ENCODE measurements at regions not wholly inside any gene's neighbourhood (a gene's known extent, or its start where the extent isn't known, plus 50 kb on each side); places are given as distances from the start of the nearest gene placed in this dataset.

DNA sequence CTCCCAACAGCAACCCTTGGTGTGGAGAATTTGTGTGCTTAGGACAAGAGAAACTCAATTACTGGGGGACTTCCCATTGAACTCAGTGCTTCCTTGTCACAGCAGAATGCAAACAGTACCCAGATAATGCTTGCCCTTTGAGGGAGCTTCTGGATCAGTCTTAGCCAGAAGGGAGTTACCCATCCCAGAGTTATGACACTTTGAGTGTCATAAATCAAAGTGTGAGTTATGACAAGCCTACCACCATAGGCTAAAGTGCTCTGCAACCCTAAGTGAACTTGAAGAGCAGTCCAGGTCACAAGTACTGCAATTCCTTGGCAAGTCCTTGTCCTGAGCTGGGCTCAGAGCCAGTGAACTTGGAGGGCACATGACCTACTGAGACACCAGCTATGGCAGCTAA lies 1513.9 kb upstream of the PCDH10 start:
- H3K4me3 ChIP-seq (ENCODE audit: control insufficient read depth in 2 of 3, extremely low read depth in 1 of 3, insufficient read depth in 2 of 3, low read depth in 1 of 3, low read length in 3 of 3), result no peak overlapping the region
- no peak overlapping the region for H2AFZ ChIP-seq (ENCODE audit: control insufficient read depth, low read length)
- H3K9ac ChIP-seq (ENCODE audit: control insufficient read depth, extremely low read depth, insufficient read depth, low read length), result no peak overlapping the region
- no peak overlapping the region for H3K27ac ChIP-seq (ENCODE audit: control insufficient read depth, insufficient read depth, low read length)
- dilution Hi-C loops (cut with MboI; ENCODE audit: extremely low pct_ligation_motif_present, low sequenced_read_pairs), result no loop called here
- H3K36me3 ChIP-seq (ENCODE audit: control insufficient read depth in 2 of 2, extremely low read depth in 1 of 2, insufficient read depth in 2 of 2, low read length in 2 of 2), result no peaks in the 10 kb centered on the region
- H3K4me2 ChIP-seq (ENCODE audit: control insufficient read depth, extremely low read depth, insufficient read depth, low read depth, low read length), result no peak overlapping the region
- H3K27me3 ChIP-seq (ENCODE audit: control insufficient read depth, extremely low read depth, insufficient read depth, low read length), result no peaks in the 10 kb centered on the region
- H3K4me1 ChIP-seq (ENCODE audit: control insufficient read depth, extremely low read depth, insufficient read depth, low read length), result no peaks in the 10 kb centered on the region
- no peaks in the 10 kb centered on the region for H3K9me1 ChIP-seq (ENCODE audit: control insufficient read depth, extremely low read depth, insufficient read depth, low read length)
- TF ChIP-seq, protein P1, sequence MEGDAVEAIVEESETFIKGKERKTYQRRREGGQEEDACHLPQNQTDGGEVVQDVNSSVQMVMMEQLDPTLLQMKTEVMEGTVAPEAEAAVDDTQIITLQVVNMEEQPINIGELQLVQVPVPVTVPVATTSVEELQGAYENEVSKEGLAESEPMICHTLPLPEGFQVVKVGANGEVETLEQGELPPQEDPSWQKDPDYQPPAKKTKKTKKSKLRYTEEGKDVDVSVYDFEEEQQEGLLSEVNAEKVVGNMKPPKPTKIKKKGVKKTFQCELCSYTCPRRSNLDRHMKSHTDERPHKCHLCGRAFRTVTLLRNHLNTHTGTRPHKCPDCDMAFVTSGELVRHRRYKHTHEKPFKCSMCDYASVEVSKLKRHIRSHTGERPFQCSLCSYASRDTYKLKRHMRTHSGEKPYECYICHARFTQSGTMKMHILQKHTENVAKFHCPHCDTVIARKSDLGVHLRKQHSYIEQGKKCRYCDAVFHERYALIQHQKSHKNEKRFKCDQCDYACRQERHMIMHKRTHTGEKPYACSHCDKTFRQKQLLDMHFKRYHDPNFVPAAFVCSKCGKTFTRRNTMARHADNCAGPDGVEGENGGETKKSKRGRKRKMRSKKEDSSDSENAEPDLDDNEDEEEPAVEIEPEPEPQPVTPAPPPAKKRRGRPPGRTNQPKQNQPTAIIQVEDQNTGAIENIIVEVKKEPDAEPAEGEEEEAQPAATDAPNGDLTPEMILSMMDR (optimal IDR thresholded peaks at IDR 0.05 in 1 of 3, IDR thresholded peaks at IDR 0.05 in 1 of 3, conservative IDR thresholded peaks at IDR 0.05 in 1 of 3; ENCODE audit: extremely low read depth in 1 of 3, insufficient read depth in 2 of 3, low read length in 3 of 3), result no peak
- TF ChIP-seq EZH2 (IDR thresholded peaks at IDR 0.05; ENCODE audit: low read length), result no peak
- DNase-seq (ENCODE audit: low read depth, low spot score) (no peak), FAIRE-seq (no peak)
- H4K20me1 ChIP-seq (ENCODE audit: control insufficient read depth, extremely low read depth, insufficient read depth, low read length), result no peaks in the 10 kb centered on the region
- no peaks in the 10 kb centered on the region for H3K79me2 ChIP-seq (ENCODE audit: control insufficient read depth, insufficient read depth, low read length)
- peaks cover 6% of the 10 kb centered on the region for H3K9me3 ChIP-seq (ENCODE audit: control insufficient read depth, low read depth, low read length)

DNA sequence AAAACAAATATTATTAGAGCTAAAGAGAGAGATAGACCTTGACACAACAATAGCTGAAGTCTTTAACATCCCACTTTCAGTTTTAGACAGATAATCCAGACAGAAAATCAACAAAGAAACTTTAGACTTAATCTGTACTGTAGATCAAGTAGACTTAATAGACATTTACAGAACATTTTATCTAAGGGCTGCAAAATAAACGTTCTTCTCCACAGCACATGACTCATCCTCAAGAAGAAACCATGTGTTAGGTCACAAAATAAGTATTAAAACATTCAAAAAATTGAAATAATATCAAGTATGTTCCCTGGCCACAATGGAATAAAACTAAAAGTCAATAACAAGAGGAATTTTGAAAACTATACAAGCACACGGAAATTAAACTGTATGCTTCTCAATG lies 1510.3 kb upstream of the PCDH10 start:
- H3K27me3 ChIP-seq (ENCODE audit: control insufficient read depth, extremely low read depth, insufficient read depth, low read length), result no peaks in the 10 kb centered on the region
- no peaks in the 10 kb centered on the region for H3K36me3 ChIP-seq (ENCODE audit: control insufficient read depth in 2 of 2, extremely low read depth in 1 of 2, insufficient read depth in 2 of 2, low read length in 2 of 2)
- H3K79me2 ChIP-seq (ENCODE audit: control insufficient read depth, insufficient read depth, low read length), result no peaks in the 10 kb centered on the region
- H4K20me1 ChIP-seq (ENCODE audit: control insufficient read depth, extremely low read depth, insufficient read depth, low read length), result no peaks in the 10 kb centered on the region
- no peaks in the 10 kb centered on the region for H3K9me3 ChIP-seq (ENCODE audit: control insufficient read depth, low read depth, low read length)
- no peak overlapping the region for H2AFZ ChIP-seq (ENCODE audit: control insufficient read depth, low read length)
- dilution Hi-C loops (cut with MboI; ENCODE audit: extremely low pct_ligation_motif_present, low sequenced_read_pairs), result no loop called here
- no peak for TF ChIP-seq EZH2 (IDR thresholded peaks at IDR 0.05; ENCODE audit: low read length)
- TF ChIP-seq, protein P1 (optimal IDR thresholded peaks at IDR 0.05 in 1 of 3, IDR thresholded peaks at IDR 0.05 in 1 of 3, conservative IDR thresholded peaks at IDR 0.05 in 1 of 3; ENCODE audit: extremely low read depth in 1 of 3, insufficient read depth in 2 of 3, low read length in 3 of 3), result no peak
- no peak overlapping the region for H3K4me3 ChIP-seq (ENCODE audit: control insufficient read depth in 2 of 3, extremely low read depth in 1 of 3, insufficient read depth in 2 of 3, low read depth in 1 of 3, low read length in 3 of 3)
- no peak for FAIRE-seq
- no peak overlapping the region for H3K4me2 ChIP-seq (ENCODE audit: control insufficient read depth, extremely low read depth, insufficient read depth, low read depth, low read length)
- H3K27ac ChIP-seq (ENCODE audit: control insufficient read depth, insufficient read depth, low read length), result no peak overlapping the region
- H3K4me1 ChIP-seq (ENCODE audit: control insufficient read depth, extremely low read depth, insufficient read depth, low read length), result no peaks in the 10 kb centered on the region
- no peaks in the 10 kb centered on the region for H3K9me1 ChIP-seq (ENCODE audit: control insufficient read depth, extremely low read depth, insufficient read depth, low read length)
- H3K9ac ChIP-seq (ENCODE audit: control insufficient read depth, extremely low read depth, insufficient read depth, low read length), result no peak overlapping the region
- no peak for DNase-seq (ENCODE audit: low read depth, low spot score)
